Activated CD8-positive, alpha-beta memory T cell treated with anti-CD3 and anti-CD28 coated beads for 24 hours (primary cell): ENCODE measurements at regions not wholly inside any gene's neighbourhood (a gene's known extent, or its start where the extent isn't known, plus 50 kb on each side); places are given as distances from the start of the nearest gene placed in this dataset.

Experiments
- DNase-seq: peaks from one replicate; pipeline ENCODE4 v3.0.0-alpha.2; 2020

GRCh38 chr12:107351713-107352112, 258.4 kb upstream of the CRY1 start:
- no peak for DNase-seq

- DNase-seq: peak; percentile 67
Observed at GRCh38 chr12:107352347-107353081, 259.2 kb upstream of the CRY1 start.

GRCh38 chr12:107353312-107353711, 260.0 kb upstream of the CRY1 start:
- no peak for DNase-seq

- no peak for DNase-seq
Observed at GRCh38 chr12:107355004-107355565, 261.7 kb upstream of the CRY1 start.

GRCh38 chr12:107355612-107356011, 262.3 kb upstream of the CRY1 start:
- no peak for DNase-seq

GRCh38 chr12:107356266-107356936, 263.1 kb upstream of the CRY1 start:
- DNase-seq: no peak

GRCh38 chr12:107356937-107357295, 263.6 kb upstream of the CRY1 start:
- no peak for DNase-seq

GRCh38 chr12:107359382-107359781, 266.0 kb upstream of the CRY1 start:
- no peak for DNase-seq

- no peak for DNase-seq
Observed at GRCh38 chr12:107360033-107360432, 266.7 kb upstream of the CRY1 start.

- DNase-seq: no peak
Observed at GRCh38 chr12:107360482-107360881, 267.1 kb upstream of the CRY1 start.

- no peak for DNase-seq
Observed at GRCh38 chr12:107361970-107362369, 268.6 kb upstream of the CRY1 start.

- DNase-seq: no peak
Observed at GRCh38 chr12:107362960-107363359, 269.6 kb upstream of the CRY1 start.

GRCh38 chr12:107364875-107365518, 271.6 kb upstream of the CRY1 start:
- no peak for DNase-seq

- DNase-seq: no peak
Observed at GRCh38 chr12:107365703-107366102, 272.4 kb upstream of the CRY1 start.

GRCh38 chr12:107366322-107366721, 273.0 kb upstream of the CRY1 start:
- no peak for DNase-seq

- peak; percentile 73 for DNase-seq
Observed at GRCh38 chr12:107368586-107368985, 275.2 kb upstream of the CRY1 start.

- DNase-seq: no peak
Observed at GRCh38 chr12:107369006-107369405, 275.7 kb upstream of the CRY1 start.

- no peak for DNase-seq
Observed at GRCh38 chr12:107369679-107370078, 276.3 kb upstream of the CRY1 start.

GRCh38 chr12:107372229-107372658, 278.9 kb upstream of the CRY1 start:
- peak; percentile 66 for DNase-seq

GRCh38 chr12:107373238-107373809, 280.0 kb upstream of the CRY1 start:
- no peak for DNase-seq

GRCh38 chr12:107374161-107374840, 281.0 kb upstream of the CRY1 start:
- DNase-seq: no peak

GRCh38 chr12:107375231-107375630, 281.9 kb upstream of the CRY1 start:
- DNase-seq: no peak
